ENCODE measurements at regions not wholly inside any gene's neighbourhood (a gene's known extent, or its start where the extent isn't known, plus 50 kb on each side); places are given as distances from the start of the nearest gene placed in this dataset.

- ChIA-PET CTCF (interaction anchor here (0.7 to 2.6 kb wide), 6 partner anchors 116 to 859 kb away, joined by 3 to 11 read pairs (median 4); partner anchors contain the start of gene SLC38A2), POLR2A (no interaction called here)
- H3K9me3 ChIP-seq: no peaks in the 10 kb centered on the region
- H3K4me1 ChIP-seq: peaks cover 38% of the 10 kb centered on the region
- no peak for ATAC-seq
- H3K4me3 ChIP-seq: no peak overlapping the region
- FAIRE-seq: no peak
- no peak overlapping the region for H3K4me2 ChIP-seq
- peak overlapping the region; percentile 50 to 77; a peak in 4 of 6 replicates for H3K27ac ChIP-seq
- no peak for TF ChIP-seq HEYL (CRISPR knock-in tag; IDR thresholded peaks at IDR 0.05)
- no peak for TF ChIP-seq NR3C1 (IDR thresholded peaks at IDR 0.05)
- no peak for TF ChIP-seq USF2 (IDR thresholded peaks at IDR 0.05)
- TF ChIP-seq HOXB13 (CRISPR knock-in tag; IDR thresholded peaks at IDR 0.05; ENCODE audit: low read depth): no peak
- TF ChIP-seq FOXS1 (CRISPR knock-in tag; IDR thresholded peaks at IDR 0.05): no peak
- no peak for TF ChIP-seq MAX (IDR thresholded peaks at IDR 0.05)
- no peak for TF ChIP-seq SMC3 (IDR thresholded peaks at IDR 0.05)
- TF ChIP-seq BCL3 (IDR thresholded peaks at IDR 0.05): no peak
- no peak for TF ChIP-seq POLR2A (IDR thresholded peaks at IDR 0.05; ENCODE audit: low read length)
- no peak for TF ChIP-seq NPAS2 (CRISPR knock-in tag; IDR thresholded peaks at IDR 0.05; ENCODE audit: borderline replicate concordance)
- TF ChIP-seq RFX5 (IDR thresholded peaks at IDR 0.05): no peak
- TF ChIP-seq REST (IDR thresholded peaks at IDR 0.05): no peak
- TF ChIP-seq SREBF2 (IDR thresholded peaks at IDR 0.05): no peak
- no peak for TF ChIP-seq RAD21 (conservative IDR thresholded peaks at IDR 0.05 in 1 of 2, IDR thresholded peaks at IDR 0.05 in 1 of 2)
- no peak for TF ChIP-seq ELK1 (IDR thresholded peaks at IDR 0.05; ENCODE audit: low read depth, low read length)
- no peak for TF ChIP-seq EP300 (IDR thresholded peaks at IDR 0.05)
- no peak for TF ChIP-seq NFE2L2 (conservative IDR thresholded peaks at IDR 0.05; ENCODE audit: low read length)
- TF ChIP-seq ZNF302 (CRISPR knock-in tag; IDR thresholded peaks at IDR 0.05): no peak
- 82% methylated on average over 4 of the region's 4 CpGs for WGBS (ENCODE audit: missing lambda C conversion rate)
- no peak for DNase-seq (ENCODE audit: low read depth in 1 of 2, low spot score in 1 of 2)
Measured at GRCh38 chr12:46674800-46675199, 151.0 kb downstream of the SLC38A4 start.

- FAIRE-seq (no peak), ATAC-seq (no peak), DNase-seq (ENCODE audit: low read depth in 1 of 2, low spot score in 1 of 2) (no peak)
- no peaks in the 10 kb centered on the region for H3K9me3 ChIP-seq
- peaks cover 38% of the 10 kb centered on the region for H3K4me1 ChIP-seq
- peak overlapping the region; percentile 31 to 66; a peak in 4 of 6 replicates for H3K27ac ChIP-seq
- ChIA-PET CTCF (interaction anchor here (0.7 to 2.6 kb wide), 4 partner anchors 10 to 549 kb away, joined by 3 to 11 read pairs (median 3); no protein-coding TSS in a partner anchor), POLR2A (no interaction called here)
- H3K4me2 ChIP-seq: peak overlapping the region; percentile 11; the same call in 1 of the 3 replicates
- no peak for TF ChIP-seq REST (IDR thresholded peaks at IDR 0.05)
- no peak for TF ChIP-seq POLR2AphosphoS2 (conservative IDR thresholded peaks at IDR 0.05; ENCODE audit: low read length)
- 52% methylated on average over 1 of the region's 1 CpG for WGBS (ENCODE audit: missing lambda C conversion rate)
- no peak overlapping the region for H3K4me3 ChIP-seq
Measured at GRCh38 chr12:46674129-46674528, 151.7 kb downstream of the SLC38A4 start.

All from A549 (cell line).